GM12878 (cell line): ENCODE measurements at regions not wholly inside any gene's neighbourhood (a gene's known extent, or its start where the extent isn't known, plus 50 kb on each side); places are given as distances from the start of the nearest gene placed in this dataset.

Experiments used
- CBX3 ChIP-seq: fragments of 200-600 bp; sonication (generic); IDR thresholded peaks from 2 replicates; pipeline ENCODE4 v1.6.1; 2016; ENCODE audit warnings: low read depth, borderline replicate concordance
- EP300 ChIP-seq, 2 experiments: fragments of 150-350 bp in 1 of 2; IDR thresholded peaks; 2 replicates each; pipeline ENCODE4 v1.6.1; 2011 to 2012; ENCODE audit warnings: low read depth in 2 of 2, low read length in 2 of 2, borderline replicate concordance in 1 of 2, improper control_type of control experiment in 1 of 2, inconsistent platforms in 1 of 2; ENCODE audit not compliant: control insufficient read depth in 1 of 2
- GABPA ChIP-seq: IDR thresholded peaks from 2 replicates; pipeline ENCODE4 v1.6.1; 2014; ENCODE audit warnings: antibody characterized with exemption, low read depth, mild to moderate bottlenecking, inconsistent platforms
- MYC ChIP-seq: IDR thresholded peaks from 2 replicates; pipeline ENCODE4 v1.6.1; 2011; ENCODE audit warnings: mild to moderate bottlenecking, low read length, moderate library complexity, inconsistent platforms; ENCODE audit not compliant: insufficient read depth, insufficient replicate concordance, insufficient read length, severe bottlenecking
- NFIC ChIP-seq: IDR thresholded peaks from 2 replicates; pipeline ENCODE4 v1.6.1; 2012; ENCODE audit warnings: low read depth, mild to moderate bottlenecking, inconsistent platforms, low read length, moderate library complexity
- PML ChIP-seq: IDR thresholded peaks from 2 replicates; pipeline ENCODE4 v1.6.1; 2012; ENCODE audit warnings: low read length, inconsistent platforms
- POLR2A ChIP-seq: IDR thresholded peaks from 2 replicates; pipeline ENCODE4 v1.6.1; 2011; ENCODE audit warnings: low read depth, mild to moderate bottlenecking, low read length
- RB1 ChIP-seq: fragments of 450-650 bp; formaldehyde crosslinking; IDR thresholded peaks from 2 replicates; pipeline ENCODE4 v1.6.1; 2017; ENCODE audit warnings: mild to moderate bottlenecking, borderline replicate concordance
- RFX5 ChIP-seq: IDR thresholded peaks from 2 replicates; pipeline ENCODE4 v1.6.1; 2011; ENCODE audit warnings: low read depth, low read length, improper control_type of control experiment
- USF2 ChIP-seq: IDR thresholded peaks from 2 replicates; pipeline ENCODE4 v1.6.1; 2011; ENCODE audit warnings: low read depth, low read length, improper control_type of control experiment, borderline replicate concordance
- ZNF274 ChIP-seq: IDR thresholded peaks from one replicate; pipeline ENCODE4 v1.8.0; 2011; ENCODE audit not compliant: insufficient read length, insufficient read depth
- TF ChIP-seq, protein P1 (sequence below), 3 experiments: IDR thresholded peaks in 2 of 3; conservative IDR thresholded peaks in 1 of 3; 2 replicates each; pipeline ENCODE4 v1.5.1; 2011; ENCODE audit warnings: low read depth in 3 of 3, low read length in 3 of 3, mild to moderate bottlenecking in 3 of 3, control low read depth in 2 of 3, moderate library complexity in 2 of 3, inconsistent platforms in 1 of 3, mixed read lengths in 1 of 3; ENCODE audit not compliant: control insufficient read depth in 2 of 3, insufficient read depth in 1 of 3; ENCODE audit errors: extremely low read depth in 1 of 3
- TF ChIP-seq, protein P2 (sequence below): fragments of 450-650 bp; IDR thresholded peaks from 2 replicates; pipeline ENCODE4 v1.6.1; 2017; ENCODE audit warnings: antibody characterized with exemption, mild to moderate bottlenecking, moderate library complexity

DNA sequence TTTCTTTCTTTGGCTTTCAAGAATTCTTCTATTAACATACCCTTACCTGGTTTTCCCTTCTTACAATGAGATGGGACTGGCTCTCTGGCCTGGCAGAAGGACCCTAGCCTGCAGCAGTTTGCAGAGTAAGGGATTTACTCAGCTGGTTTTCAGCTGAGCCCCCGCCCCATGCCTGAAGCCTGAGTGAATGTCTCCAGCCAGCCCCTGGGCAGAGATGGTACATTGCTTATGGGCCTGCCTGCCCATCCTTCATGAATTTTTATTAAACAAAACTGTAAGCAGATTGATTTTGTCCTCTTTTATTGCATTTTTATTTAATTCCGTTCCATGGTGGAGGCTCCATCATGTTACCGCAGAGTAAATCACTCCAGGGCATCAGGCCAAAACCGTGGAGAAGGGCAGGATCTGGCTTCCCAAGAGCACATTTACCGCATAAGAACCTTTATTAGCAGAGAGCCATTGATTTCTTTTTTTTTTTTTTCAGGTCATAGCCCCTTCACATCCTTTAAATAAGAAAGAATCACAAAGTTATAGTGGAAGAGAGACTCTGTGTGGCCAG, 316.2 kb downstream of the DHX35 start:
- TF ChIP-seq EP300 (IDR thresholded peaks at IDR 0.05; ENCODE audit: borderline replicate concordance in 1 of 2, control insufficient read depth in 1 of 2, low read depth in 2 of 2, low read length in 2 of 2) (no peak), POLR2A (no peak), USF2 (no peak), PML (no peak), CBX3 (no peak), MYC (no peak), NFIC (no peak), RFX5 (no peak), GABPA (no peak), ZNF274 (no peak), RB1 (no peak)
- TF ChIP-seq, protein P1, sequence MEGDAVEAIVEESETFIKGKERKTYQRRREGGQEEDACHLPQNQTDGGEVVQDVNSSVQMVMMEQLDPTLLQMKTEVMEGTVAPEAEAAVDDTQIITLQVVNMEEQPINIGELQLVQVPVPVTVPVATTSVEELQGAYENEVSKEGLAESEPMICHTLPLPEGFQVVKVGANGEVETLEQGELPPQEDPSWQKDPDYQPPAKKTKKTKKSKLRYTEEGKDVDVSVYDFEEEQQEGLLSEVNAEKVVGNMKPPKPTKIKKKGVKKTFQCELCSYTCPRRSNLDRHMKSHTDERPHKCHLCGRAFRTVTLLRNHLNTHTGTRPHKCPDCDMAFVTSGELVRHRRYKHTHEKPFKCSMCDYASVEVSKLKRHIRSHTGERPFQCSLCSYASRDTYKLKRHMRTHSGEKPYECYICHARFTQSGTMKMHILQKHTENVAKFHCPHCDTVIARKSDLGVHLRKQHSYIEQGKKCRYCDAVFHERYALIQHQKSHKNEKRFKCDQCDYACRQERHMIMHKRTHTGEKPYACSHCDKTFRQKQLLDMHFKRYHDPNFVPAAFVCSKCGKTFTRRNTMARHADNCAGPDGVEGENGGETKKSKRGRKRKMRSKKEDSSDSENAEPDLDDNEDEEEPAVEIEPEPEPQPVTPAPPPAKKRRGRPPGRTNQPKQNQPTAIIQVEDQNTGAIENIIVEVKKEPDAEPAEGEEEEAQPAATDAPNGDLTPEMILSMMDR (IDR thresholded peaks at IDR 0.05 in 2 of 3, conservative IDR thresholded peaks at IDR 0.05 in 1 of 3; ENCODE audit: control insufficient read depth in 2 of 3, extremely low read depth in 1 of 3, insufficient read depth in 1 of 3, low read depth in 3 of 3, low read length in 3 of 3) = no peak
- TF ChIP-seq, protein P2, sequence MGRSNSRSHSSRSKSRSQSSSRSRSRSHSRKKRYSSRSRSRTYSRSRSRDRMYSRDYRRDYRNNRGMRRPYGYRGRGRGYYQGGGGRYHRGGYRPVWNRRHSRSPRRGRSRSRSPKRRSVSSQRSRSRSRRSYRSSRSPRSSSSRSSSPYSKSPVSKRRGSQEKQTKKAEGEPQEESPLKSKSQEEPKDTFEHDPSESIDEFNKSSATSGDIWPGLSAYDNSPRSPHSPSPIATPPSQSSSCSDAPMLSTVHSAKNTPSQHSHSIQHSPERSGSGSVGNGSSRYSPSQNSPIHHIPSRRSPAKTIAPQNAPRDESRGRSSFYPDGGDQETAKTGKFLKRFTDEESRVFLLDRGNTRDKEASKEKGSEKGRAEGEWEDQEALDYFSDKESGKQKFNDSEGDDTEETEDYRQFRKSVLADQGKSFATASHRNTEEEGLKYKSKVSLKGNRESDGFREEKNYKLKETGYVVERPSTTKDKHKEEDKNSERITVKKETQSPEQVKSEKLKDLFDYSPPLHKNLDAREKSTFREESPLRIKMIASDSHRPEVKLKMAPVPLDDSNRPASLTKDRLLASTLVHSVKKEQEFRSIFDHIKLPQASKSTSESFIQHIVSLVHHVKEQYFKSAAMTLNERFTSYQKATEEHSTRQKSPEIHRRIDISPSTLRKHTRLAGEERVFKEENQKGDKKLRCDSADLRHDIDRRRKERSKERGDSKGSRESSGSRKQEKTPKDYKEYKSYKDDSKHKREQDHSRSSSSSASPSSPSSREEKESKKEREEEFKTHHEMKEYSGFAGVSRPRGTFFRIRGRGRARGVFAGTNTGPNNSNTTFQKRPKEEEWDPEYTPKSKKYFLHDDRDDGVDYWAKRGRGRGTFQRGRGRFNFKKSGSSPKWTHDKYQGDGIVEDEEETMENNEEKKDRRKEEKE = no peak
